NOMO-1 (cell line): ENCODE measurements at regions not wholly inside any gene's neighbourhood (a gene's known extent, or its start where the extent isn't known, plus 50 kb on each side); places are given as distances from the start of the nearest gene placed in this dataset.
"Not testable (repeated sequence)": the region's sequence is repeated elsewhere in the genome, so short reads cannot be mapped to it uniquely, and the experiment has no call there.

ENCODE experiments used
- DNase-seq, 2 experiments: peaks; one replicate each; lab custom pipeline; 2025; ENCODE audit not compliant: unreplicated experiment in 2 of 2; lab: John Stamatoyannopoulos, UW

GRCh38 chrX:1062351-1062750 lies 150.1 kb downstream of the CRLF2 start:
- DNase-seq = no peak

- no peak for DNase-seq
Observed at GRCh38 chrX:1060562-1060960, 151.9 kb downstream of the CRLF2 start.

DNA sequence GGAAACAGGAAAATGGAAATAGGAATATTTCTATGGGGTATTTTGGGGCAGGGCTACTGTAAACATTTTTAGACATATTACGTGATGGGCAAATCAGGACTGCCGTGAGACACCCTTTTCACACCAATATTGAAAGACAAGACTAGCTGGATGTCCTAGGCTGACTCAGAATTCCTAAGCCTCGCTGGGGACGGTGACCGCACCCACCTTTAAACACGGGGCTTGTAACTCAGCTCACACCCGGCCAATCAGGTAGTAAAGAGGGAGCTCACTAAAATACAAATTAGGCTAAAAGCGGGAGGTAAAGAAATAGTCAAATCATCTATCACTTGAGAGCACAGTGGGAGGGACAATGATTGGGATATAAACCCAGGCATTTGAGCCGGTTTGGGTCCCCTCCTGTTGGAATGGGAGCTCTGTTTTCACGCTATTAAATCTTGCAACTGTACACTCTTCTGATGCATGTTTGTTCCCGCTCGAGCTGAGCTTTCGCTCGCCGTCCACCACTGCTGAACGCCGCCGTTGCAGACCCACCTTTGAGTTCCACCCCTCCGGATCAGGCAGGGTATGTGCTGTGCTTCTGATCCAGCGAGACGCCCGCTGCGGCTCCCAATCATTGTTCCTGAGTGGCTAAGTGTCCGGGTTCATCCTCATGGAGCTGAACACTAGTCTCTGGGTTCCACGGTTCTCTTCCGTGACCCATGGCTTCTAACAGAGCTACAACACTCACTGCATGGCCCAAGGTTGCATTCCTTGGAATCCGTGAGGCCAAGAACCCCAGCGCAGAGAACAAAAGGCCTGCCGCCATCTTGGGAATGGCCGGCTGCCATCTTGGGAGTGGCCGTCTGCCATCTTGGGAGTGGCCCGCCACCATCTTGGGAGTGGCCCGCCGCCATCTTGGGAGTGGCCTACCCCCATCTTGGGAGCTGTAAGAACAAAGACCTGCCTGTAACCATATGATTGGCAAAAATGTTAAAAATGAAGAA lies 152.6 kb downstream of the CRLF2 start:
- DNase-seq = no peak

DNA sequence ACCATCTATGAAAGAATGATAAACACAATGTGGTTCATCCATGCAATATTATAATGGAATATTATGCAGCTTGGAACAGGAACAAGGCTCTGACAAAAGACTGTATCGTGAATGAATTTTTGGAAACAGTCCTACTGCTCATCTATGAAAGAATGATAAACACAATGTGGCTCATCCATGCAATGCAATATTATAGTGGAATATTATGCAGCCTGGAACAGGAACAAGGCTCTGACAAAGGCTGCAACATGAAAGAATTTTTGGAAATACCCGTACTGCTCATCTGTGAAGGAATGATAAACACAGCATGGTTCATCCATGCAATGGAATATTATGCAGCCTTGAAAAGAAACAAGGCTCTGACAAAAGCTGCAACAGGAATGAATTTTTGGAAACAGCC lies 158.8 kb downstream of the CRLF2 start:
- DNase-seq = not testable (repeated sequence)

- DNase-seq = no peak
Observed at GRCh38 chrX:1053072-1053471, 159.4 kb downstream of the CRLF2 start.

DNA sequence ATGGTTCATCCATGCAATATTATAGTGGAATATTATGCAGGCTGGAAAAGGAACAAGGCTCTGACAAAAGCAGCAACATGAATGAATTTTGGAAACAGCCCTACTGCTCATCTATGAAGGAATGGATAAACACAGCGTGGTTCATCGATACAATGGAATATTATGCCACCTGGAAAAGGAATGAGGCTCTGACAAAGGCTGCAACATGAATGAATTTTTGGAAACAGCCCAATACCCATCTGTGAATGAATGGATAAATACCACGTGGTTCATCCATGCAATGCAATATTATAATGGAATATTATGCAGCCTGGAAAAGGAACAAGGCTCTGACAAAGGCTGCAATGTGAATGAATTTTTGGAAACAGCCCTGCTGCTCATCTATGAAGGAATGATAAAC lies 160.4 kb downstream of the CRLF2 start:
- no peak for DNase-seq

DNA sequence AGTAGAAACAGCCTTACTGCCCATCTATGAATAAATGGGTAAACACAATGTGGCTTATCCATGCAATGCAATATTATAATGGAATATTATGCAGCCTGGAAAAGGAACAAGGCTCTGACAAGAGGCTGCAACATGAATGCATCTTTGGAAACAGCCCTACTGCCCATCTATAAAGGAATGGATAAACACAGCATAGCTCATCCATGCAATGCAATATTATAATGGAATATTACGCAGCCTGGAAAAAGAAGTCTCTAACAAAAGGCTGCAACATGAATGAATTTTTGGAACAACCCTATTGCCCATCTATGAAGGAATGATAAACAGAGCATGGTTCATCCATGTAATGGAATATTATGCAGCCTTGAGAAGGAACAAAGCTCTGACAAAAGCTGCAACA lies 161.0 kb downstream of the CRLF2 start:
- DNase-seq = no peak

- no peak for DNase-seq
Observed at GRCh38 chrX:1045680-1046314, 166.7 kb downstream of the CRLF2 start.

- DNase-seq = no peak
Observed at GRCh38 chrX:1041091-1041490, 171.4 kb downstream of the CRLF2 start.

DNA sequence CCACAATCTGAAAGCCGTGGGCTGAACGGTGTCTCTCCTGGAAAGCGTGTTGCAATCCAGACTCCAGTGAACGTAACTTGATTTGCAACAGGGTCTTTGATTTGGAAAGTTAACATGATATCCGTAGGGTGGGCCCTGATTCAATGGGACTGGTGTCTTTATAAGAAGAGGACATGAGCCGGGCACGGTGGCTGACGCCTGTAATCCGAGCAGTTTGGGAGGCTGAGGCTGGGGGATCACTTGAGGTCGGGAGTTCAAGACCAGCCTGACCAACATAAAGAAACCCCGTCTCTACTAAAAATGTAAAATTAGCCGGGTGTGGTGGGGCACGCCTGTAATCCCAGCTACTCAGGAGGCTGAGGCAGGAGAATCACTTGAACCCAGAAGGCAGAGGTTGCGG lies 176.5 kb downstream of the CRLF2 start:
- DNase-seq = not testable (repeated sequence)

- no peak for DNase-seq
Observed at GRCh38 chrX:1035206-1035605, 177.2 kb downstream of the CRLF2 start.

DNA sequence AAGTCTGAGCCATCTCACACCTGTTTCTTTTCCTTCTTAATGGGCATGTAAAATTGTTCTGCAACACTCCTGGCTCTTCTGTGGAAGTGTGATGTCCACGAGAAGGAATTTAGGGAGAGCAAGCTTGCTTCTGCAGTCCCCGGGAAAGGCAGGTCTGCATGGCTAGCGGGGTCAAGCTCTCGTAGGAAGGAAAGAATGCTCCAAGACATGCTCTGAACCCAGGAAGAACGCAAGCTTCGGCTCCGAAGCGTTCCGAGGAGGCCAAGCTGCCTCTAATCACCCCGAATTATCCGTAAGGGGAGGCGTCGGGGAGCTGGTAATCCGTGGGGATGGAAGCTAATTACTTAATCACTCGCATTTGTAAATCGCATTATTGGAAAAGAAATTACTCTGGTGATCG lies 177.7 kb downstream of the CRLF2 start:
- DNase-seq = no peak

DNA sequence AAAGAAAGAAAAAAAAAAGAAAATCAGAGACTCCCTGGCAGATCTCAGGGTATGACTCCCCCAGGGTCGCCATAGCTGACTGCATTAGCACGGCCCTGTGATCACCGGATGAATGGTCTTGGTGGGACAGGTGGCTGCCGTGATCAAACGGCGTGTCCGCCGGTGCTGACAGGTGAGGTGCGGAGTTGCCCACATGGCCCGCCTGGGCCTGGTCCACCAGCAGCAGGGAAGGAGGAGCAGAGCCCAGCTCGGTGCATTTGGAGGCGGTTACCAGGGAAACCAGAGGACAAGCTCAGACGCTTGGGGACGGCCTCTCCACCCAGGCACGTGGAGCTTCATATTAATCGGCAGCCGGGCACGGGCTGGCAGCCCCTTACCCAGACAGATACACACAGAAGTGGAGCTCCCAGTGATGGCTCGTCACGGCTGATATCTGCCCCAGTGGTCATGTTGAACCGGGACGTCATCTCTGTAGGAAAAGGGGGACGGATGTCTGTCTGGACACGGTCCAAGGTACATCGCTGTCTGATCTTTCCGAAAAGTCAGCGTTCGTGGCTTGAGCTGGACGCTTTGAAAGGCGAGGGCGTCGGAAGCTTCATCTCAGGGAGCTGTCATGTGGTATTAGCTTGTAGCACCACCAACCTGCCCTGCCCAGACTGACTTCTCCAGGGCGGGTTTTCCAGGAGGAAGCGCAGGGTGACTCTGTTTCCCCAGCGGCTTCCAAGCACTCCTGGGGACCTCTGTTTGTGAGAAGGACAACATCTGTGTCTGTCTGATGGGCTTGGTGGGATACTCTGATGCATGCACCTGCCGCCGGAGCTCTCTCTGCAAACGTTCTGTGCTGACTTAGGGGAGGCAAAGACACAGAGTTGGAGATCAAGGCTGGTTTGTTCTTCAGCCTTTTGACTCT lies 180.7 kb downstream of the CRLF2 start:
- DNase-seq = no peak

- DNase-seq = no peak
Observed at GRCh38 chrX:1029494-1029893, 183.0 kb downstream of the CRLF2 start.

GRCh38 chrX:1027680-1028079 lies 184.8 kb downstream of the CRLF2 start:
- no peak for DNase-seq

GRCh38 chrX:1027133-1027532 lies 185.3 kb downstream of the CRLF2 start:
- DNase-seq = peak; percentile 29 to 53

- peak; percentile 47 to 86 for DNase-seq
Observed at GRCh38 chrX:1026263-1027015, 186.0 kb downstream of the CRLF2 start.

DNA sequence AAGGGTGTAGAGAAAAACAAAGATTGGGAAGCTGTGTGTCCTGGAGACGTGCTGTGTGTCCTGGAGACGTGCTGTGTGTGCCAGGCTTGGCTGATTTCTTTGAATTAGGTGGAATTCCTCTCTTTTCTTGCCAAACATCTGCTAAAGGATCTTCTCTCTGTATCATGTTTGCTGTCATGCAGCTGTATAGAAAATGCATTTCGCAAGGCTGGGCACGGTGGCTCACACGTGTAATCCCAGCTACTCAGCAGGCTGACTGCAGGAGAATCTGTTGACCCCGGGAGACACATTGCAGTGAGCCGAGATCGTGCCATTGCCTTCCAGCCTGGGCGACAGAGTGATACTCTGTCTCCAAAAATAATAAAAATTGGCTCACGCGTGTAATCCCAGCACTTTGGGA lies 187.0 kb downstream of the CRLF2 start:
- peak; percentile 25 to 44 for DNase-seq

DNA sequence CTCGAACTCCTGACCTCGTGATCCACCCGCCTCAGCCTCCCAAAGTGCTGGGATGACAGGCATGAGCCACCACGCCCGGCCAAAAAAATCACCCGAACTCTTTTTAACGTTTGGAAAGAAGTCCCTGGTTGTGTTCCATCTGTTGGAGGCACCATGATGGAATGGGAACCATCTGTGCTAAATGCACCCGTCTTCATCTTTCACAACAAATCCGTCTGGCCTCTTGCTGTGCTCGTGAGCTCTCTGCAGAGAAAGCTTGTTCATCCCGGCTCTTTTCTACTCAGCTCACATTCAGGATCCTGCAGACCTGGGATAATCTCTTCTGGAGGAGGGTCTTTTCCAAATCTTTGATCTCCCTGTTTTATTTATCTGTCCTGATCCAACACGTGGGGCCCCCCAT lies 188.8 kb downstream of the CRLF2 start:
- no peak for DNase-seq

GRCh38 chrX:1021314-1021993 lies 191.0 kb downstream of the CRLF2 start:
- DNase-seq = not testable (repeated sequence)
